ELF-1 (cell line): ENCODE measurements at regions not wholly inside any gene's neighbourhood (a gene's known extent, or its start where the extent isn't known, plus 50 kb on each side); places are given as distances from the start of the nearest gene placed in this dataset.

Source experiments
- DNase-seq: peaks from one replicate; pipeline ENCODE4 v3.0.0-alpha.2; 2016; ENCODE audit warnings: low read depth, low spot score

GRCh38 chr12:65623507-65623906 lies 200.8 kb upstream of the HMGA2 start:
- DNase-seq, result no peak

- no peak for DNase-seq
Observed at GRCh38 chr12:65624554-65625086, 199.7 kb upstream of the HMGA2 start.

GRCh38 chr12:65628061-65628460 lies 196.2 kb upstream of the HMGA2 start:
- no peak for DNase-seq

GRCh38 chr12:65630555-65630954 lies 193.7 kb upstream of the HMGA2 start:
- DNase-seq, result no peak

GRCh38 chr12:65631621-65632111 lies 192.6 kb upstream of the HMGA2 start:
- no peak for DNase-seq

- no peak for DNase-seq
Observed at GRCh38 chr12:65632131-65632855, 192.0 kb upstream of the HMGA2 start.

- DNase-seq, result no peak
Observed at GRCh38 chr12:65634061-65634460, 190.2 kb upstream of the HMGA2 start.

- no peak for DNase-seq
Observed at GRCh38 chr12:65634626-65635331, 189.5 kb upstream of the HMGA2 start.

GRCh38 chr12:65636436-65636835 lies 187.8 kb upstream of the HMGA2 start:
- DNase-seq, result no peak

- DNase-seq, result no peak
Observed at GRCh38 chr12:65637150-65637549, 187.1 kb upstream of the HMGA2 start.

GRCh38 chr12:65637774-65638173 lies 186.5 kb upstream of the HMGA2 start:
- no peak for DNase-seq

GRCh38 chr12:65638324-65638723 lies 186.0 kb upstream of the HMGA2 start:
- no peak for DNase-seq

GRCh38 chr12:65640489-65640901 lies 183.8 kb upstream of the HMGA2 start:
- no peak for DNase-seq

- DNase-seq, result no peak
Observed at GRCh38 chr12:65642061-65642661, 182.1 kb upstream of the HMGA2 start.

- no peak for DNase-seq
Observed at GRCh38 chr12:65643171-65643570, 181.1 kb upstream of the HMGA2 start.

GRCh38 chr12:65643595-65644386 lies 180.5 kb upstream of the HMGA2 start:
- no peak for DNase-seq

GRCh38 chr12:65646127-65646643 lies 178.1 kb upstream of the HMGA2 start:
- no peak for DNase-seq

- DNase-seq, result no peak
Observed at GRCh38 chr12:65647074-65647473, 177.2 kb upstream of the HMGA2 start.

GRCh38 chr12:65648461-65648860 lies 175.8 kb upstream of the HMGA2 start:
- DNase-seq, result no peak

- no peak for DNase-seq
Observed at GRCh38 chr12:65649126-65649525, 175.2 kb upstream of the HMGA2 start.

GRCh38 chr12:65651060-65651459 lies 173.2 kb upstream of the HMGA2 start:
- no peak for DNase-seq
